ENCODE measurements at regions not wholly inside any gene's neighbourhood (a gene's known extent, or its start where the extent isn't known, plus 50 kb on each side); places are given as distances from the start of the nearest gene placed in this dataset.
"Not testable (repeated sequence)": the region's sequence is repeated elsewhere in the genome, so short reads cannot be mapped to it uniquely, and the experiment has no call there.

- peak; percentile 73 for DNase-seq (ENCODE audit: low read depth)
These were observed 70.5 kb upstream of the ADTRP start for GRCh38 chr6:11848852-11849731.

- DNase-seq (ENCODE audit: low read depth) = no peak
These were observed 69.7 kb upstream of the ADTRP start for GRCh38 chr6:11848346-11848651.

GRCh38 chr6:11847515-11848345 is 69.1 kb upstream of the ADTRP start:
- no peak for DNase-seq (ENCODE audit: low read depth)

GRCh38 chr6:11847068-11847467 is 68.5 kb upstream of the ADTRP start:
- DNase-seq (ENCODE audit: low read depth) = not testable (repeated sequence)

GRCh38 chr6:11845664-11846577 is 67.3 kb upstream of the ADTRP start:
- no peak for DNase-seq (ENCODE audit: low read depth)

GRCh38 chr6:11842795-11843194 is 64.2 kb upstream of the ADTRP start:
- DNase-seq (ENCODE audit: low read depth) = not testable (repeated sequence)

- no peak for DNase-seq (ENCODE audit: low read depth)
These were observed 56.5 kb upstream of the ADTRP start for GRCh38 chr6:11835065-11835464.

- peak; percentile 48 for DNase-seq (ENCODE audit: low read depth)
These were observed 55.3 kb upstream of the ADTRP start for GRCh38 chr6:11833626-11834592.

- DNase-seq (ENCODE audit: low read depth) = no peak
These were observed 53.0 kb upstream of the ADTRP start for GRCh38 chr6:11831653-11832052.

GRCh38 chr6:11830520-11830919 is 51.9 kb upstream of the ADTRP start:
- DNase-seq (ENCODE audit: low read depth) = no peak

- no peak for DNase-seq (ENCODE audit: low read depth)
These were observed 51.5 kb upstream of the ADTRP start for GRCh38 chr6:11830105-11830504.

- DNase-seq (ENCODE audit: low read depth) = no peak
These were observed 49.8 kb upstream of the ADTRP start for GRCh38 chr6:11828262-11828870.
